ENCODE measurements at regions not wholly inside any gene's neighbourhood (a gene's known extent, or its start where the extent isn't known, plus 50 kb on each side); places are given as distances from the start of the nearest gene placed in this dataset.
"Not testable (repeated sequence)": the region's sequence is repeated elsewhere in the genome, so short reads cannot be mapped to it uniquely, and the experiment has no call there.

- H3K4me3 ChIP-seq: no peak overlapping the region
- DNase-seq (no peak), ATAC-seq (no peak)
- H3K27me3 ChIP-seq: no peaks in the 10 kb centered on the region
- no peak for TF ChIP-seq CTCF (IDR thresholded peaks at IDR 0.05)
- intact Hi-C loops (cut with DNase I): no loop called here
- H3K4me1 ChIP-seq: no peaks in the 10 kb centered on the region
- no peak overlapping the region for H3K27ac ChIP-seq
- peaks cover 0 to 35% (median 0%) of the 10 kb centered on the region in 11 donors for H3K9me3 ChIP-seq
- H3K36me3 ChIP-seq: no peaks in the 10 kb centered on the region
Observed at GRCh38 chr3:189014526-189014925, 157.2 kb upstream of the TPRG1 start.

DNA sequence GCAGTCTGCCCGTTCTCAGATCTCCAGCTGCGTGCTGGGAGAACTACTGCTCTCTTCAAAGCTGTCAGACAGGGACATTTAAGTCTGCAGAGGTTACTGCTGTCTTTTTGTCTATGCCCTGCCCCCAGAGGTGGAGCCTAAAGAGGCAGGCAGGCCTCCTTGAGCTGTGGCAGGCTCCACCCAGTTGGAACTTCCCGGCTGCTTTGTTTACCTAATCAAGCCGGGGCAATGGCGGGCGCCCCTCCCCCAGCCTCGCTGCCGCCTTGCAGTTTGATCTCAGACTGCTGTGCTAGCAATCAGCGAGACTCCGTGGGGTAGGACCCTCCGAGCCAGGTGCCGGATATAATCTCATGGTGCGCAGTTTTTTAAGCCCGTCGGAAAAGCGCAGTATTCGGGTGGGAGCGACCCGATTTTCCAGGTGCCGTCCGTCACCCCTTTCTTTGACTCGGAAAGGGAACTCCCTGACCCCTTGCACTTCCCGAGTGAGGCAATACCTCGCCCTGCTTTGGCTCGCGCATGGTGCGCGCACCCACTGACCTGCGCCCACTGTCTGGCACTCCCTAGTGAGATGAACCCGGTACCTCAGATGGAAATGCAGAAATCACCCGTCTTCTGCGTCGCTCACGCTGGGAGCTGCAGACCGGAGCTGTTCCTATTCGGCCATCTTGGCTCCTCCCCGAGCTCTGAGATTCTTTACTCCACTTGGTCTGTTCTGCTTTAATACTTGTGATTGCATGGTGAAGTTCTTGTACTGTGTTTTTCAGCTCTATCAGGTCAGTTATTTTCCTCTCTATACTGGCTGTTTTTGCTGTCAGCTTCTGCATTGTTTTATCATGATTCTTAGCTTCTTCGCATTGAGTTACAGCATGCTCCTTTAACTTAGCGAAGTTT lies 148.9 kb upstream of the TPRG1 start:
- intact Hi-C loops (cut with DNase I); H3K4me3 ChIP-seq; H3K27me3 ChIP-seq; H3K36me3 ChIP-seq; H3K9me3 ChIP-seq; DNase-seq; ATAC-seq; H3K27ac ChIP-seq; H3K4me1 ChIP-seq: not testable (repeated sequence)
- 74 to 77% methylated on average over 33 to 37 of the region's 39 CpGs for WGBS, 2 donors

DNA sequence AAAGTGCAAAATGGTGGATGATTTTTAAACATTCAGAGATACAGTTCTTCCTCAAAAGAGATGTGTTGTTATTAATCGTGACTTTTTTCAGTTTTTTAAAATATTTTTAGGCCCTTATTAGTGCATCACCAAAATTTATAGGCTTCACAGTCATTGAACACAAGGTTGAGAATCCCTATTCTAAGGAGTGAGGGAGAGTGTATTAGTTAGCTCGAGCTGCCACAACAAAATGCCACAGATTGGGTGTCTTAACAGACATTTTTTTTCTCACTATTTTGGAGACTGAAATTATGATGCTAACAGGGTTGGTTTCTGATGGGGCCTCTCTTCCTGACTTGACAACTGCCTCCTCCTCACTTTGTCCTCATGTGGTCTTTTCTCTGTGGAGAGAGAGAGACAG lies 145.9 kb upstream of the TPRG1 start:
- intact Hi-C loops (cut with DNase I): no loop called here
- Histone ChIP-seq H3K4me3 (no peak overlapping the region), H3K9me3 (no peaks in the 10 kb centered on the region), H3K27me3 (no peaks in the 10 kb centered on the region), H3K4me1 (no peaks in the 10 kb centered on the region), H3K36me3 (no peaks in the 10 kb centered on the region), H3K27ac (no peak overlapping the region)
- 82 to 92% methylated on average over 2 of the region's 2 CpGs for WGBS, 2 donors
- TF ChIP-seq CTCF (IDR thresholded peaks at IDR 0.05): no peak
- DNase-seq: no peak
- ATAC-seq: no peak

- no peak overlapping the region for H3K27ac ChIP-seq
- no peak overlapping the region for H3K4me3 ChIP-seq
- H3K27me3 ChIP-seq: no peaks in the 10 kb centered on the region
- ATAC-seq (no peak), DNase-seq (no peak)
- intact Hi-C loops (cut with DNase I): no loop called here
- WGBS, 2 donors: 93% methylated on average over 4 of the region's 4 CpGs
- H3K9me3 ChIP-seq: no peaks in the 10 kb centered on the region
- TF ChIP-seq CTCF (IDR thresholded peaks at IDR 0.05): no peak
- H3K4me1 ChIP-seq: no peaks in the 10 kb centered on the region
- no peaks in the 10 kb centered on the region for H3K36me3 ChIP-seq
Observed at GRCh38 chr3:189027626-189028155, 144.1 kb upstream of the TPRG1 start.
